ENCODE measurements at regions not wholly inside any gene's neighbourhood (a gene's known extent, or its start where the extent isn't known, plus 50 kb on each side); places are given as distances from the start of the nearest gene placed in this dataset.
A peak's percentile ranks its signal among the peaks of the same experiment; 100 is the strongest.

- no peak for DNase-seq
Observed at GRCh38 chr5:141745390-141745789, 63.4 kb upstream of the ARAP3 start.

GRCh38 chr5:141743866-141744272 is 61.8 kb upstream of the ARAP3 start:
- peak; percentile 43 for DNase-seq

GRCh38 chr5:141742866-141743851 is 61.1 kb upstream of the ARAP3 start:
- peak; percentile 80 for DNase-seq

- DNase-seq = no peak
Observed at GRCh38 chr5:141742144-141742543, 60.1 kb upstream of the ARAP3 start.

GRCh38 chr5:141740885-141741284 is 58.9 kb upstream of the ARAP3 start:
- DNase-seq = no peak

- no peak for DNase-seq
Observed at GRCh38 chr5:141737535-141737934, 55.5 kb upstream of the ARAP3 start.

GRCh38 chr5:141735823-141736222 is 53.8 kb upstream of the ARAP3 start:
- DNase-seq = no peak

GRCh38 chr5:141734501-141735229 is 52.6 kb upstream of the ARAP3 start:
- no peak for DNase-seq

GRCh38 chr5:141733198-141733597 is 51.2 kb upstream of the ARAP3 start:
- DNase-seq = no peak

GRCh38 chr5:141732417-141732816 is 50.4 kb upstream of the ARAP3 start:
- DNase-seq = peak; percentile 33
